NCI-H146 treated with DMSO at 0.1 percent for 48 hours (cell line): ENCODE measurements at regions not wholly inside any gene's neighbourhood (a gene's known extent, or its start where the extent isn't known, plus 50 kb on each side); places are given as distances from the start of the nearest gene placed in this dataset.

Experiments
- DNase-seq: peaks from one replicate; lab custom pipeline; 2025; ENCODE audit not compliant: unreplicated experiment; lab: John Stamatoyannopoulos, UW

DNA sequence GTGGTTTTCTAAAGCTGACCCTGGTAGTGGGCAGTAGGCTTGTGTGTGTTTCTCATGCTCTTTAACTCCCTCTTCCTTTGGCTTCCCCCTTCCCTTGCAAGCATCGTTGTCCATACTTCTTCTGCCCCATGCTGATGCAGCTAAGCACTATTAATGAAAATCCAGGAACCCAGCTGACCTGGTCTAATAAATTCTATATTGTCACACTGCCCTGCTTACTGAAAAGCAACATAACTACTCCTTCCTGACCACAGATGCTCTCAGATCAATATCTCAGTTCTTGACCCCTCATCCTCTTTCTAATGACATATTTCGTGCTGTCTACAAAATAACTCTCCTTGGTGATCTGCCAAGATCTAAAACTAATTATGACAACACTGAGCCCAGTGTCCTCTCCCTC lies 405.5 kb downstream of the EFNA5 start:
- DNase-seq: no peak

DNA sequence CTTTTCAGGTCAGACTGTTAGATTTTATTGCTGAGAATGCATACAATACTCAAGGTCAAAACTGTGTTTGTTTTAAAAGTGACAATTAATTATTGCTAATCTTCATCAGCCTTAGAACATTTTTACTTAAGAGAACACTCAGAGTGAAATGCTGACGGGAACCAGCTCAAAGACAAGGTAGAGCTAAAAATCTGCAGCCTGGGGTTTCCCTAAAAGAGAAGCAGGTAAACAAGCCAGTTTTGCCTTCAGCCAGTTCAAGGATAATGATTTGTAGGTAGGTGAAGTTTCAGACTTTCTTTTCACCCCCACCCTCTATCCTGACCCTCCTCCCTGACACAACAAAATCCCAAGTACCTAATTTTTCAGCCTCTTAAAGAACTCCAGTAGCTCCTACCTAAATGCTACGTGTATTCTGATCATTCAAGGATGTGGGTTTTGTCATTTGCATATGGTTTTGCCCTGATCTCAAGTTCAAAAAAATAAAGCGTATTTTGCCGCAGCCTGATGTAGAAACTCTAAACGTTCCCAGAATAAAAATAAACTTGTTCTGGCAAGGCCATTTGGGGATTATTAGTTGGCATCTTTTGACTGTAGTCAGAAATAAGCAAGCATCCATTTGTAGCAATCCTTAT lies 407.2 kb downstream of the EFNA5 start:
- no peak for DNase-seq

DNA sequence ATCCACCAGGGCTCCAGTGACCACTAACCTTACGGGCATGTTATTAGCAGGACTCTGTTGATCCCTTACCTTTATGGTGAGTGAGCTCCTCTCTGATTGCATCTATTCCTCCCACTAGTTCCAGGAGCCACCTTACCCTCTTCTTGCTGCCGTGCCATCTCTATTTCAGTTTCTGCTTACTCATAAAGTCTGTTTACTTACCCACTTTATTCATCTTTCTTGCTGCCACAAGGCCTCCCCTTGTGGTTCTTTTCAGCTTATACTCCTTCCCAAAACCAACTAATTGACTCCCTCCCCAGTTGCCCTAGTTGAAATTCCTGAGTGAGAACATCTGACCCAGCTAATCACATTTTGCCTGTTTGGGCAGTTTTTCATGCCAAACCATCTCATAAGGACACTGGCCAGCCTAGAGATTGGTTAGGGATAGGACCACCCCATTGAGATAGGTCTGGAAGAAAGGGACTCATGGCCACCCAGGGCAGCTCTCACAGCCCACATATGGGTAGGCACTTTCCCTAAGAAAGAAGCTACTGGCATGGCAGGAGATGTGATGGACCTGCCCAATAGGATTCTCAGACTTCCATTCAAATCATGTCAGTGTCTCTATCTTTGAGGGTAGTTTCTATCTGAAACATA lies 412.7 kb downstream of the EFNA5 start:
- DNase-seq: no peak

DNA sequence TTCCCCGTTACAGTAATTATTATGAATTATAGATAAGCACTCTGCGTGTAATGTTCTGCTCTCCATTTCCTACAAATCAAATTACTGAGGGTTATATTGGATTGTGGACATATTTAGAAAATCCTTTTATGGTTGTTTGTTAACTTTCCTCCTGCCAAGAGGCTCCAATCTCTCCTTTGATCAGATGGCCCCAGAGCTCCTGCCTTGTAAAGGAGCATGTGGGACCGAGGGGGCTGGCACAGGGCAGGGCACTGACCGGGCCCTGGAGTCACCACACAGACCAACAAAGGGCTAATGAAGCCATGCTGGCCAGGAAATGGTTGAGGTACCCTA lies 415.9 kb downstream of the EFNA5 start:
- DNase-seq: no peak

DNA sequence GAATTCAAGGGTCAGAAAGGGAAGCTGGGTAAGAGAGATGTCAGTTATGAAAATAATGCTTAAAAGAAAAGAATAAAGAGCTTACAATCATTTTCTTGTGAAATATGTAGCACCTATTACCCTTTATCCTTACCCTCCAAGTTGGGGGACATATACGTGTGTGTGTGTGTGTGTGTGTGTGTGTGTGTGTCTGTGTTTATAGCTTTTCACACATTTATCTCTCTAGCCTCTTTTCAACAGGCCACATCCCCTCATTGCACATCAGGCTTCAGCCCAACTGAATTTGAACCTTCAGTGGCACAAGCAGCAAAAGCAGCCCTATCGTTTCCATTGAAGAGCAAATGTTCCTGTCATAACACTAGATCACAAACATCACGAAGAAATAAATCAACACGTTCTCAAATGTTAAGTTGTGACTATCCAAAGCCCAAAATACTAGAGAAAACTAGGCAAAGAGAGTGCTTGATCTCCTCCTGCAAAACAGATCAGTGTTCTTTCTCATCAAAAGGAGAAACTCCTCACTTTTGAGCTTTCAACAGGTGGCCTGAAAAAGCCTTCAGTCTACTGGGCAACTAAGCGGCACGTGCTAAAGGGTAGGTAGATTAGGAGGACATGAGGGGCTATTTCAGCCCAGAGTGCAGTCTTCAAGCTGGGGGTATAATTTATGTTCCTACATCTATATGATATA lies 416.4 kb downstream of the EFNA5 start:
- no peak for DNase-seq

DNA sequence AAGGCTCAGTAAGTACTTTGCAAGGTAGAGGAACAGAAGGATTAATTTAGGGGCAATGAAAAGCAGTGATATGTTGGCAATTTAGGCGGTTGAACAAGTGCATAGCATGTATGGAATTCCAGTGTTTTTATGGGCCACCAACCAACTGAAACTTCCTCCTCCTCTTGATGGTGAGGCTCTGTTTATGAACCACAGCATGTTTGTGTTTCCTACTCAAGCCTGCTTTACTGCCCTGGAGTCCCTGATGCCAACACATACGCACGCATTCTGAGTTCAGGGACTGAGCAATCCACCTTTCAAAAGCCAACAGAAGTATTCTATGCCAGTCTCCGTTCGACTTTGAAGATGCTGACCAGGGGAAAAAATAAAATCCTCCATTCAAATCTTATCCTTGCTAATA lies 417.5 kb downstream of the EFNA5 start:
- no peak for DNase-seq

DNA sequence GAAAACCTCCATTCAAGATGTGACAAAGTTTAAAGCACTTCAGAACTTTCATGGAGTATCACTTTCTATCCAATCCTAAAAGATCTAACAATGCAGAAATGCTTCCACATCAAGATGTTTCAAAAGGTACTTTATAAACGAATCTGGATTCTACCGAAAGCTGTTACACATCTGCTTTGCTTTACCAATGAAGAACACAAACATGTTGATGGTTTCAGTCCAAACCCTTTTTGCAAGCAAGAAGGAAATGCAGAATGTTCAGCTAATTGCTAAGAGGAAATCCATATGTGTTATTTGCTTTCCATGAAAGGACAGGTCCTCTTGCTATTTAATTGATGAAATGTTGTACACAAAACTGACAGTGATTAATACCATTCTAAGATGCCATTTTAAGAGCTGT lies 419.6 kb downstream of the EFNA5 start:
- DNase-seq: no peak

DNA sequence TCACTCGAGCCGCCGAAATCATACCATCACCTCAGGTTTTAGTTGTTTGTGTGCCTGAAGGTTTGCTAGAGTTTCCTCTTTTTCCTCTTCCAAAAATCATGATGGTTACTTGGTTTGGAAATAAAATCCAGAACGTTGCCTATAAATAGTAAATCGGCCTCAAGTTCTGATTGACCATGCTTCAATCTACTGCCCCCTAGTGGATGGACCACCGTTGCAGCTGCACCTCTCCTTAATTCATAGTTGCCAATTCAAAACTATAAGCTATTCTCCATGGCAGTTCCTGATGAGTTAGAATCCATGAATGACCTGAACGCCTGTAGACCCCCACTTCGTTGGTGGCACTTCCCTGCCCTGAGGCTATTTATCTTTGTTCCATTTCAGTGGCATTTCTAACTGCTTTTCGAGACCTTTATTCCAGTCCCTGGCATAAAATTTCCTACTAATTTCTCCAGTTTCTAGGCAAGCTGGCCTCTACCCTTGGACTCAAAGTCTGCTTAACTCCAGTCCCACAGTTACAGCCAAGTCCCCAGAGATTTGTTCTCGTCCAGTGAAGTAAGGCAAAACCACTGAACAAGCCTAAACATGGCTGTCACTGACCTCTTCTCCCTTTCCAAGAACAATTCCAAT lies 422.6 kb downstream of the EFNA5 start:
- DNase-seq: peak; percentile 2

DNA sequence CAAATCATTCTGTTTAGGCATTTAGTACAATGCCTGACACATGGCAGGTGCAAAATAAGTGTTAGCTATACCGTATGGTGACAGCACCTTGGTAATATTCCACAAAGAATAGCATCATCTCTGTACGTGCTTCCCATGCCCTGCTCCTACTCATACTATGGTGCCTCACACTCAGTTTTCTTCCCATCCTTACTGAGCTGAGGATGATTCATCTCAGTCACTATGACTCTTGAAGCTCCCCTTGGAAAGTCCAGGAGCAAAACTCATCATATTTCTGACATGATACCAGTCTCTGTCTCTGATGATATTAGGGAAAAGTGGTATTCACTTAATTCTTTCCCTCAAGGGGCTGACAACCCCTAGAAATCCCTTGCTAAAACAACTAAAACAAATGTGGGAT lies 423.3 kb downstream of the EFNA5 start:
- DNase-seq: no peak

DNA sequence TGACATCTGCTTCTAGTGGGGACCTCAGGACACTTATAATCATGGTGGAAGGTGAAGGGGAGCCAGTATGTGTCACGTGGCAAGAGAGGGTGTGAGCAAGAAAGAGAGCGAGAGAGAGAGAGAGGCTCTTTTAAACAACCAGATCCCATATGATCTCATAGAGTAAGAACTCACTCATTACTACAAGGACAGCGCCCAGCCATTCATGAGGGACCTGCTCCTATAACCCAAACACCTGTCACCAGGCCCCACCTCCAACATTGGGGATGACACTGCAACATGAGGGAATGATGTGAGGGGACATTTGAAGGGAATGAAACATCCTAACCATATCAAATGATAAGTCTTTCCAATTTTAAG lies 427.5 kb downstream of the EFNA5 start:
- DNase-seq: no peak

DNA sequence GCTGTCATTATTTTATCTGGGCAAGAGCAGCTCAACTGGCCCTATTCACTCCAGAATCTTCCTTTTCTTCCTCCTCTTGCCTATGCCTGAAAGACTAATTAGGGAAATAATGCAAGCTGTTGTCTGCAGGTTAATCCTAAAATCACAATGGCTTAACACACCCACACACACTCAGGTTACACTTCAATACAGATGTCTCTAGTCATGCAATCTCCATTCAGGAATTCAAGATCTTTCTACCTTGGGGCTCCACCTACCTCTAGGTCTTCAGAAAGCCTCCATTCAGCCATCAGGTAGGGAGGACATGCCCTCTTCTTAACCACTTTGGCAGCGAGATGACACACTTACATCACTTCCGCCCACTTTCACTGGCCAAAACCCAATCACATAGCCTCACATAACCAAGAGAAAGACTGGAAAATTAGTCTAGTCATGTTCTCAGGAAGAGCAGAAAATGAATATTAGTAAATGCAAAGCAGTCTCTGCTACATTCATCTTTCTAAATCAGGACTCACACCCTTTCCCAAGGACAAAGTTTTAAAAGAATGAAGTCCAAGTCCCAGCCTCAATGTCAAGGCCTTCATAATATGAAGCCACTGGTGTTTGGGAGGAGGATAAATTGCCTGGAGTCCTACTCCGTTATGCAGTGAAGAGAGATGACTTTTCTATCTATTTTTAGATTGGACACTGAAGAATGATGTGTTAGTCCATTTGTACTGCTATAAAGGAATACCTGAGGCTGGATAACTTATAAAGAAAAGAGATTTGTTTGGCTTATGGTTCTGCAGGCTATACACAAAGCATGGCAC lies 428.1 kb downstream of the EFNA5 start:
- no peak for DNase-seq

DNA sequence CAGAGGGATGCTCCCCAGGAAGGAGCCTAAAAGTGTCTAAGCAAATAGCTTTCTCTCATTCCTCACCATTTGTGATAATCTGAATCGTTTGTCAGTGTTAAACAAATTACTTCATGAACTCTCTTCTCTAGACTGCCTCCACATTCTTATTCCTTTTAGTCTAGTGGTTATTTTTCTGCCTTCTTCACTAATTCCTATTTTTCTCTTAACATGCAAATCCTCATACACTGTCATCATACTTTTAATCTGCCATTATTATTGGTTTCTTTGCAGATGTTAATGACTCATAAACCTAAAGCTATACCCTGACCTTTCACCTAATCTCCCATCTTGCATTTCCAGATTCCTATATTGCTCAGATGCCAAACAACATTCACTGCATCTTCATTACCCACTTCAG lies 428.9 kb downstream of the EFNA5 start:
- DNase-seq: no peak

DNA sequence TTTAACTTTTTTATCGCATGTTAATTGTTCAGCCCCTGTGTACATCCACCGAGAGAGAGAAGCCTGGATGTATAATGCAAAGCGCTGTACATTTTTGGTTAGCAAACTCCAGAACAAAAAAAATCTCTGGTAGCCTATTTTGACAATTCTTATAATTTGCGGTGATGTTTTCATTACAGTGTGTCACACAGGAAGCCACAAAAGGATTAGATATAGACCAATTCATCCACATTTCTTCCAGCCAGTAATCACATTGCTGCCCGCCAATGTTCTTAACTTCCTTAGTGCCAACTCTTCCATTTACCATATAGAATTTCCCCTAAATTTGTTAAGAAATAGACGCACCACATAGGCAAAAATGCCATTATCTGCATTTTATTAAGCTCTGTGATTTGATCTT lies 435.6 kb downstream of the EFNA5 start:
- no peak for DNase-seq

DNA sequence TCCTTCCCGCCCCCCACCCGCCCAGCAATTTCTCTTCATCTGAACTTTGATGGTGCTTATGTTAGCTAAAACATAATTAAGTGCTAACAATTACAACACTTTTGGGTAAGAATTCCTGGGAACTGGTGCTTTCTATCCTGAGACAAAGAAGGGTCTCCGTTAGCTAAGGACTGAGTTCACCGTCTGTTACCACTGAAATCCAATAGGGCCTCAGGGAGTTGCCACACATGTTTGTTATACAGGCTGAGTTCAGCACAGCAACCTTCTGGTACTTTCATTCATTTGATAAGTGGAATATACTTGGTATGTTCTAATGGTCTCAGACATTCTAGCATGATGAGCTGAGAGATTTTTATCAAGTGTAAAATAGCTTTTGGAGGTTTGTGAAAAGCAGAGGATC lies 437.9 kb downstream of the EFNA5 start:
- DNase-seq: no peak

DNA sequence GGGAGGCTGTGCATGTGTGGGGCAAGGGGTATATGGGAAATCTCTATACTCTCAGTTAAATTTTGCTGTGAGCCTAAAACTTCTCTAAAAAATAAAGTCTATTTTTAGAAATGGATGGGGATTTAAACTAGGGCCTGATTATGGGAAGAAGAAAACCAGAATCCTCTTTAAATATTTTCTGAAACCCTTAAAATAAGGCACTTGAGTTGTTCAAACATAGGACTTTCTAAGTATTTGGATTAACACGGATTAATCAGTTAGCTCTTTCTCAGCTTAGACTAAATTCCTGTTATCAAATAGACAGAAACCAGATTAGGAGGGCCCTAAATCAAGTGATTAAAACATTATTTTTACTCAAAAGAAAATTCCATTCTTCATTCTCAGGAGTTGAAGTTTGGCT lies 438.4 kb downstream of the EFNA5 start:
- no peak for DNase-seq

DNA sequence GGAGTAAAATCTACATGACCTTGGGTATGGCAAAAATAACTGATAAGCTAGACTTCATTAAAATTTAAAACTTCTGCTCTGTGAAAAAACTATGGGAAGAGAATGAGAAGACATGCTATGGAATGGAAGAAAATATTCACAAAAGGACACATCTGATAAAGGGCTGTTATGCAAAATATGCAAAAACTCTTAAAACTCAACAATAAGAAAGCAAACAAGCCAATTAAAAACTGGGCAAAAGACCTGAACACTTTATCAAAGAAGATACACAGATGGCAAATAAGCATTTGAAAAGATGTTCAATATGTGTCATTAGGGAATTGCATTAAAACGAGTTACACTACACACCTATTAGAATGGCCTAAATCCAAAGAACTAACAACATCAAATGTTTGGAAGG lies 439.5 kb downstream of the EFNA5 start:
- DNase-seq: no peak

DNA sequence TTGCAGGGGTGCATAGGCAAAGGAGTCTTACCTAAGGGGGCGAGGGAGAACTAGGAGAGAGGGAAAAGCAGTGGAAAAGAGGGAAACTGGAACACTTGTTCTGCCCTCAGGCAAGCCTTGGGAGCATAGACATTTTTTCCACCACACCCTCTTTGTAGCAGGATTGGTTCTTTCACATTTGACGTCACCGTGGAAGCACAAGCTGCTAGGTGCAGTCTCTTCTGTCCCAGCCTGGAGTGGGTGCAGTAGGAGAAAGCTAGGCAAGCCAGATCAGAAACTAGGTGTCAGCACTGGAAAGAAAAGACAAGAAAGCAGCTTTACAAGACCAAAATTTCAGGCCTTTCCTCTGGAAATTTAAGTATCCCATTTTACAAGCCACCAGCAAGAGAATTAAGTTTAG lies 440.4 kb downstream of the EFNA5 start:
- DNase-seq: no peak

DNA sequence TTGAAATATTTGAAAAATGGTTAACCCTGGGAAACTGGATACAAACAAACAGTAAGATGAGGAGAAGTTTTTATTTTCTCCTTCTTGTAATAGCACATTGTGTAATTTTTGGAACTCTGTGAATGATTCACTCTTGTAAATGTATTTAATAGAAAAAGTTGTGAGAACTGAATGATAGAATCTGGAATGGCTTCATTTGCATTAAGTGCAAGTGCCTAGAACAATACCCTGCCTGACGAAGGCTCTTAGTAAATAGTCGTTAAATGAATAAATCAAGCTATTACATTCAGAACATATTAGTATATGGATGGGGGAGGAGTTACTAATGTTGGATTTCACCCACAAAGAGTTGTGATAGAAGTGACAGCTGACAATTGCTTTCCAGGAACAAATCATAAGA lies 442.5 kb downstream of the EFNA5 start:
- DNase-seq: no peak

DNA sequence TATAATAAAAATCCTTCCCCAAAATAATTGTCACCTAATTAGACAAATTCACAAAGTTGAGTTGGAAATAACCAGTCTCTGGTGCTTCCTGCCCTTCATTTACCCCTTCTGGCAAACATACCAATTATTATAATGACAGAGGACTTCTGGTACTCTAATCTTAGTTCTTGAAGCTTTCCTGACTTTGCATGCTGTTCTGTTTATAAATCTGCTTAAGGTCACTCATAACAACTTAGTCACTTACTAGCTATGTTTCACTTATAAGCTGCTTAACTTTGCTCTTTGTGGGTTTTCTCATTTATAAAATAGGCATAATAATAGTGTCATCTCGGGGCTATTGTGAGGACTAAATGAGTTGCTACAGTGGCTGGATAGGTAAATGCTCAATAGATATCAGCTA lies 446.5 kb downstream of the EFNA5 start:
- no peak for DNase-seq

DNA sequence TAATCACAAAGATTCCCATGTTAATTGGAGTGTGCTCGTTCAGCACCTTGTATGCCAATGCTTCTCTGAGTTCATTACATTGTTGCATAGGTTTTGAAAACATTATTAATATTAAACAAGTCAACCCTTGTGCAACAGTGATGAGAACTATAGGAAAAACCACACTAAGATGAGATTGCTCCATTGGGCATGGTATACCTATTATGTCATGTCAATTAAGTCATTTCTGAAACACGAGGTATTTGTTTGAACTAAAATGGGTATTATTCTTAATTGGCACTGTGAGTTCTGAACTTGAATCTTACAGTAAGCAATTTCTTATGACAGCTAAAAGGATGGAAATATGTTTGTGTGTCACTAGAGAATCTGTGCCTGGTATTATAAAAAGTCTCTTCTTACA lies 447.7 kb downstream of the EFNA5 start:
- DNase-seq: no peak

DNA sequence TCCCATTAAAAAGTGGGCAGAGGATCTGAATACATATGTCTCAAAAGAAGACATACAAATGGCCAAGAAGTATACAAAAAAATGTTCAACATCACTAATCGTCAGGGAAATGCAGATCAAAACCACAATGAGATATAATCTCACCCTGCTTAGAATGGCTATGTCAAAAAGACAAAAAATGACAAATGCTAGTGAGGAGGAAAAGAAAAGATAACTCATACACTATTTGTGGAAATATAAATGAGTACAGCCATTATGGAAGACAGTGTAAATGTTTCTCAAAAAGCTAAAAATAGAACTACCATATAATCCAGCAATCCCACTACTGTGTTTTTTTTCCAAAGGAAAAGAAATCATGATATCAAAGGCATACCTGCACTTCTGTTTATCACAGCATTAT lies 450.7 kb downstream of the EFNA5 start:
- DNase-seq: no peak
